GM21381 (cell line): ENCODE measurements at regions not wholly inside any gene's neighbourhood (a gene's known extent, or its start where the extent isn't known, plus 50 kb on each side); places are given as distances from the start of the nearest gene placed in this dataset.

ENCODE experiments used
- ATAC-seq: cut with Tn5 transposase; IDR thresholded peaks from one replicate; pipeline ENCODE4 v1.9.1; 2021; ENCODE audit warnings: mild to moderate bottlenecking, moderate library complexity; ENCODE audit not compliant: unreplicated experiment

DNA sequence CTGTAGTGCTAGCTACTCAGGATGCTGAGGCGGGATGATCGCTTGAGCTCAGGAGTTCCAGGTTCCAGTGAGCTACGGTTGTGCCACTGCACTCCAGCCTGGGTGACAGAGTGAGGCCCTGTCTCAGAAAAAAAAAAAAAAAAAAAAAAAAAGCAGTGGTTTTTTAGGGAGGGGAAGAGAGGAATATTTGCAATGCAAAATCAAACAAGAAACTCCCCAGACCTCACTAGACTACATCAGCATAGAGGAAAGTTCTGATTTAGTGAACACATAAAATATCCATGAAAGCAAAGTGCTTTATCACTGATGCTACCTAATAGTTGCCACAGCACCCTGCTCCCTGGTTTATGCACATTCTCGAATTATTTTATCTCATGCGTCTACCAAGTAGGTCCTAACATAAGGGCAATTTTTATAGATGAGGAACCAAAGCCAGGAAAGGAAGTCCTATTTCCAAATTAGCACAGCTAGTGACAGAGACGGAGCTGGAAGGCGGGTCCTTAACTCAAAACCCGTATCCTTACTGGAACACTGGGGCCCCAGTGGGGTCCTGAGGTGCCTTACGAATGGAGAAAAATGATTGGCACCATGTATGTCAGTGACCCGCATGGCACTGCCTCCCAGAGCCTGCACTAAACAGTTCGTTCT, 50.7 kb upstream of the GPR157 start:
- ATAC-seq: no peak

- no peak for ATAC-seq
Observed at GRCh38 chr1:9180111-9180819, 51.4 kb upstream of the GPR157 start.

DNA sequence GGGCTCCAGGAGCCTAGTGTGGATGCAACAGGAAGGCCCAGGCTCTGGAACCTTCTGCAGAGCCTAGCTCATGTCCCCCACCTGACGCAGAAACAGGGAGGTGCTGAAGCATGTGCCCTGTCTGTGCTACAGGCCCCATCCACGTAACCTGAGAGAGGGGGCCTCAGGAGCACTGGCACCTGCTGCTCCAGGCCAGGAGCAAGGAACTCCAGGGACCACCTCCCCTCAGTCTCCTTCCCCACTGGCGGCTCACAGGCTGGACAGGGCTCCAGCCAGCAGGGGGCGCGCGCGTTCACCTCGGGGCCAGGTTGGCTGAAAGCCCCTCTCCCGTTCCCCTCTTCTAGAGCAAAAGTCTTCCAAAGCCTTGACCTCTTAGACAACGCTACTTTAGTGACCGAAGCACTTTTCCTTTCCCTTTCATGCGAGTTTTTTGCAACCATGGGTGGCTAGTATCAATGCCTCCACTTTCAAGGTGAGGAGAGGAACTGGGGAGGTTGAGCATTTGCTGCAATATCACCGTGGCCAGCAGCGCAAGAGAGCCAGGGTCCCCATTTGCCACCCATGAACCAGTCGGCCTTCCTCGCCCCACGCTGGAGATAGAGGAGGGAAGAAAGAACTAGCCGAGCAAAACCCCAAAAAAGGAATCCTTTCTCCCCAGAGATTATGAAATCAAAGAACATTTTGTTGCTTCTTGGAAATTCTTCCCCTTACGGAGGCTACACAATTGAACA, 52.4 kb upstream of the GPR157 start:
- peak; percentile 37 for ATAC-seq

DNA sequence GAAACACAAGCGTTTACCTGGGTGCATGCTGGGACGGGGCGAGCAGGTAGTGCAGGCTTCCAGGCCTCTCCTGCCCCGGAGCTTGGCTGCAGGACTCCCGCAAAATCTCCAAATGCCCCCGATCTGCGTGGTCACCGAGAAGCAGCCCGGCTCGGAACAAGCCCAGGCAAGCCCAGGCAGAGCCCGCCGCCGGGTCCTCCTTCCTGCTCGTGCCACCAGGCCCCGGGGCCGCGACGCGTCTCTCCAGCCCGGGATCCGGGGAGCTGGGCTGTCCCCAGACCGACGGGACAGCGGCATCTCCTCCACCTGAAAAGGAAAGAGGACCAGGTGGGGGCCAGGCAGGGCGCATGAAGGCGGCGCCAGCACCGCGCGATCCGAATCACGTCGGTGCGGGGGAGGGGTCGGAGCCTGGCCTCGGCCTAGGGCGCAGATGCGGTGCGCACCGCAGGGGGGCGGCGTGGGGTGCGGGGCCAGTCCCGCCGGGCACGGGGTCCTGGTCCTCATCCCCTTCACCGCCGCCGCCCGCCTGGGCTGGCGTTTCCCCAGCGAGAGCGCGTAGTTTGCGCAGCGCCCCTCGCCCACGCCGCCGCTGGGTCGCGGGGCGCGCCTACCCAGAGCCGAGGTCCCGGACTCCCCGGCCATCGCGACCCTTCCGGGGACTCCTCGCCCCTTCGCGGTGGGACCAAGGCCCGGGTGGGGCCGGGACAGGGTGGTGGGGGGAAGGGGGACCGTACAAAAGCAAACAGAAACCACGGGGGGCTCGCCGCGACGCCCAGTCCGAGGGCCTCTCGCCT, 52.4 kb upstream of the H6PD start:
- peak; percentile 49 for ATAC-seq

- ATAC-seq: peak; percentile 5
Observed at GRCh38 chr1:9182784-9183257, 51.8 kb upstream of the H6PD start.

GRCh38 chr1:9183441-9183840, 51.1 kb upstream of the H6PD start:
- no peak for ATAC-seq

- no peak for ATAC-seq
Observed at GRCh38 chr1:9183898-9184297, 50.7 kb upstream of the H6PD start.

DNA sequence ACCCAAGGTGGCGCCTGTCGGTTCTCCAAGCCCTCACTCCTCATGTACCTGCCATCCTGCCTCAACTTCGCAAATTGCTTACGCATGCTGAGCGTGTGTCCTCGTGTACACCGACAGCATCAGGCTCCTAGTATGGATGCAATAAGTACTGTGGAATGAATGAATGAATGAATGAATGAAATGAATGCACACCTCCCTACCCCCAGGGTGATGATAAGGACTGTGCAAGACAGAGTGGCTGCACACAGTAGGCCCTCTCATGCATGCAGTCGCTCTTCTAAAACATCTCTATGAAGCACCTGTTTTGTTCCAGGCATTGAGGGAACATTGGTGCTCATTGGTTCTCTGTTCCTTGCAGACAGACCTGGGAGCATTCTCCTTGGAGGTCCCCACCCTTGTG, 49.8 kb upstream of the H6PD start:
- ATAC-seq: no peak
